Glomerular visceral epithelial cell (primary cell): ENCODE measurements at regions not wholly inside any gene's neighbourhood (a gene's known extent, or its start where the extent isn't known, plus 50 kb on each side); places are given as distances from the start of the nearest gene placed in this dataset.

ENCODE experiments used
- DNase-seq: peaks from one replicate; pipeline ENCODE4 v3.0.0-alpha.2; 2016; ENCODE audit errors: extremely low spot score

- DNase-seq, result no peak
Observed at GRCh38 chr5:3023656-3024055, 272.2 kb upstream of the IRX2 start.

- DNase-seq, result no peak
Observed at GRCh38 chr5:3022665-3023064, 271.2 kb upstream of the IRX2 start.

GRCh38 chr5:3020426-3020825 lies 268.9 kb upstream of the IRX2 start:
- DNase-seq, result no peak

GRCh38 chr5:3019045-3019444 lies 267.6 kb upstream of the IRX2 start:
- no peak for DNase-seq

GRCh38 chr5:3011764-3012017 lies 260.2 kb upstream of the IRX2 start:
- DNase-seq, result no peak

GRCh38 chr5:3010953-3011763 lies 259.7 kb upstream of the IRX2 start:
- no peak for DNase-seq

- no peak for DNase-seq
Observed at GRCh38 chr5:3010301-3010952, 258.9 kb upstream of the IRX2 start.

- no peak for DNase-seq
Observed at GRCh38 chr5:3009605-3010004, 258.1 kb upstream of the IRX2 start.

- DNase-seq, result no peak
Observed at GRCh38 chr5:3007577-3007976, 256.1 kb upstream of the IRX2 start.

- DNase-seq, result no peak
Observed at GRCh38 chr5:3006961-3007551, 255.6 kb upstream of the IRX2 start.

- no peak for DNase-seq
Observed at GRCh38 chr5:3006526-3006925, 255.0 kb upstream of the IRX2 start.

- no peak for DNase-seq
Observed at GRCh38 chr5:3004361-3005080, 253.0 kb upstream of the IRX2 start.

- no peak for DNase-seq
Observed at GRCh38 chr5:3002230-3002629, 250.8 kb upstream of the IRX2 start.

GRCh38 chr5:3000631-3001030 lies 249.2 kb upstream of the IRX2 start:
- no peak for DNase-seq

GRCh38 chr5:2999926-3000325 lies 248.4 kb upstream of the IRX2 start:
- no peak for DNase-seq

- DNase-seq, result no peak
Observed at GRCh38 chr5:2998106-2998505, 246.6 kb upstream of the IRX2 start.

- DNase-seq, result no peak
Observed at GRCh38 chr5:2997179-2997578, 245.7 kb upstream of the IRX2 start.

GRCh38 chr5:2996687-2997086 lies 245.2 kb upstream of the IRX2 start:
- no peak for DNase-seq

- no peak for DNase-seq
Observed at GRCh38 chr5:2996248-2996647, 244.8 kb upstream of the IRX2 start.

GRCh38 chr5:2995667-2996066 lies 244.2 kb upstream of the IRX2 start:
- DNase-seq, result no peak

GRCh38 chr5:2995035-2995434 lies 243.6 kb upstream of the IRX2 start:
- DNase-seq, result no peak

GRCh38 chr5:2993771-2994170 lies 242.3 kb upstream of the IRX2 start:
- no peak for DNase-seq

- DNase-seq, result no peak
Observed at GRCh38 chr5:2993301-2993700, 241.8 kb upstream of the IRX2 start.
